ENCODE measurements at regions not wholly inside any gene's neighbourhood (a gene's known extent, or its start where the extent isn't known, plus 50 kb on each side); places are given as distances from the start of the nearest gene placed in this dataset.
"Not testable (repeated sequence)": the region's sequence is repeated elsewhere in the genome, so short reads cannot be mapped to it uniquely, and the experiment has no call there.

GRCh38 chr1:105243411-105243810 is 1493.7 kb downstream of the AMY1C start:
- no peak for DNase-seq

GRCh38 chr1:105243969-105244368 is 1494.3 kb downstream of the AMY1C start:
- DNase-seq: no peak

GRCh38 chr1:105254906-105255305 is 1505.2 kb downstream of the AMY1C start:
- no peak for DNase-seq

GRCh38 chr1:105260001-105260400 is 1510.3 kb downstream of the AMY1C start:
- DNase-seq: no peak

DNA sequence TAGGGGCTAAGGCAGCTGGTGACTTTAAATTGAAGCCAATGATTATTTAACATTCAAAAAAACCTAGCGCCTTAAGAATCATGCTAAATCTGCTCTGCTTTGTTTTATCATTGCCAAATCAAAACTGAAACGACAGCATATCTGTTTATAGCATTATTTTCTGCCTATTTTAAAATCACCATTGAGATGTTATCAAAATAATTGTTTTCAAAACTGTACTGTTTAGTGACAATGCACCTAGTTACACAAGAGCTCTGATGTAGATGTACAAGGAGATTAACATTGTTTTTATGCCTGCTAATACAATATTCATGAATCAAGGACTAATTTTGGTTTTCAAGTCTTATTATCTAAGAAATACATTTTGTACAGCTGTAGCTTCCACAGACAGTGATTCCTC is 1521.3 kb downstream of the AMY1C start:
- DNase-seq: no peak

GRCh38 chr1:105272376-105272775 is 1522.7 kb downstream of the AMY1C start:
- not testable (repeated sequence) for DNase-seq

- DNase-seq: no peak
Measured at GRCh38 chr1:105294838-105295237, 1545.1 kb downstream of the AMY1C start.

DNA sequence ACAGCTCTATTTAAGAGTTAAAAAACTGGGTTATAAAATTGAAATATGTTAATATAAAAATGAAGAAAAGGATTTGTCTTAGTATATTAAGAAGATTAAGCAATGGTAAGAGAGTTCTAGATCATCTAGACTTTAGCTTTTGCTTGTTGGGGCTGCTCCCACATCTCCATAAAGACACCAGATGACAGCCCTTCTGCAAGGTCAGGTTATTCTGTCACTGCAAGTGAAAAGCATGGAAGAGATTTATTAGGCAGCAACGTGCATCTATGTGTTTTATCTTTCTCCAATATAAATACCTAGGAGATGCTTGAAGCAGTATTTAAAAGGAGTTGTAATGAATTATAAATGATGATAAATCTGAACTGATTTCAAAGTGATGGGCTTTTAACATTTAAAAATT is 1560.4 kb downstream of the AMY1C start:
- no peak for DNase-seq

GRCh38 chr1:105317976-105318375 is 1568.3 kb downstream of the AMY1C start:
- DNase-seq: no peak

DNA sequence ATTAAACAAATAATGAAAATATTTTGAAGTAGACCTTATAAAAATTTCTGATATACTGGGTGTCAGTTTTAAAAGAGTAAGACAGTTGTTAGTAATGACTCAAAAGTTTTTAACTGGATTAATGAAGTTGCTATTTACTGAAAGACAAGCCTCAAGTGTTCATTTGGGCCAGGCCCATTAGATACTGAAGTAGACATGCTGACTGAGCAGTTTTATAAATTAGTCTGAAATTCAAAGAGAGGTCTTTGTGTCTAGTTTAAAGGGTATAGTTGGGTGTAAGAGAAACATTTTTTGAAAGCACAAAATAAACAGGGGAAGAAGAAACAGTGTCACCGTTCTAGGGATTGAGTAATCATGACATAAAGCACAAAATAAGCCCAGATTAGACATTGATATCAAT is 1577.2 kb downstream of the AMY1C start:
- DNase-seq: no peak

DNA sequence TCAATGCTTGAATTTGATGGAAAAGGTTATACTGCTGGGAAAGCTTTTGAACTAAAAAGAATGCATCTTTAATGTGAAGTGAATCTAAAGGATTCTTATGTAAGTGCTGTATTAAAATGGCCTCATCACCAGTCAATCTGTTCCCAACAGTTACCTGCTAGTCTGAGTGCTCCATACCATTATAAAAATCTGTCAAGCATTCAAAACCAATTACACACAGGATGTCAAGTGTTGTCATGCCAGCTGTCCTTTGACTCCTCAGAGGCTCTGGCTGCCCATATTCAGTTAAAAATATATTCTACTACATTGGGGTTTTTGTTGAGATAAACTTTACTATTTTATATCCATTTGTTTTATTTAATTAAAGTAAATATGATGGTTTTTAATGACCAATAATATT is 1587.7 kb downstream of the AMY1C start:
- no peak for DNase-seq

DNA sequence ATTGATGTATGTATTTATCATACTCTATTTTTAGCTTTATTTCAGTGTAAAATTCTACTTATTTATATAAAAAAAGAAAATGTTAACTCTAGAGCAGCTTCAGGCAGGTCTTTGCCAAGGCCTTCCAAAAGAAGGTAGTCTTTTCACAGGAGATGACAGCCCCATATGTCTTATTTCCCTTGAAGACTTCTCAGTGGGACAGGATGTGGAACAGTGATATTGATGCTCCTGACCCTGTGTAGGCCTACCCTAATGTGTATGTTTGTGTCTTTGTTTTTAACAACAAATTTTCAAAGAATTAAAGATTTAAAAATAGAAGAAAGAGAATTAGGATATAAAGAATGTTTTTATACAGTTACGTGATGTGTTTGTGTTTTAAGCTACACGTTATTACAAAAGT is 1593.6 kb downstream of the AMY1C start:
- DNase-seq: no peak

DNA sequence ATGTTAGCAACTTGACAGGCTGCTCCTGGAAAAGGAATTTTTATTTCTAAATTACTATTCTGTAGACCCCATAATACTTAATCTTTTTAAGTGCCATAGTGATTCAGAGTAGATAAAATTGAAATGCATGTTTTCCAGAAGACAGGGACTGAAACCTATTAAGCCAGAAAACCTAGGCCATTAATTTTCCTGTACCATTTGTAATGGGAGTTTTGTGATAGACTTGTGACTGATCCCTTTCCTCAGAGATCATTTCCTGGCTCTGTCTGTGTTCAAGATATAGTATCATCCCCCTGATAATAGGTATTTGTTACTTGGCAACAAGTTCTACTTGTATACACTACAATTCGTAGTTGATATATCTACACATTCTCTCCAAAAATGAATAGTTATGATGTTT is 1609.8 kb downstream of the AMY1C start:
- DNase-seq: no peak

DNA sequence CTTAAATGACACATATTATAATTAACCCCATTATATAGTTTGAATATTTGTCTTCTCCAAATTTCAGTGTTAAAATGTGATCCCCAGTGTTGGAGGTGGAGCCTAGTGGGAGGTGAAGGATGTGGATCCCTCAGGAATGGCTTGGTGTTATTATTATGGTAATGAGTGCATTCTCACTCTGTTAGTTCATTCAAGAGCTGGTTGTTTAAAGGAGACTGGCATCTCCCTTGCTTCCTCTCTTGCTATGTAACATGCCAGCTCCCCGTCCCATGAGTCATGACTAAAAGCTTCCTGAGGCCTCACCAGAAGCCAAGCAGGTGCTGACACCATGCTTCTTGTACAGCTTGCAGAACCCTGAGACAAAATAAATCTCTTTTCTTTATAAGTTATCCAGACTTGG is 1612.7 kb downstream of the AMY1C start:
- no peak for DNase-seq

- no peak for DNase-seq
Measured at GRCh38 chr1:105368446-105368845, 1618.7 kb downstream of the AMY1C start.

DNA sequence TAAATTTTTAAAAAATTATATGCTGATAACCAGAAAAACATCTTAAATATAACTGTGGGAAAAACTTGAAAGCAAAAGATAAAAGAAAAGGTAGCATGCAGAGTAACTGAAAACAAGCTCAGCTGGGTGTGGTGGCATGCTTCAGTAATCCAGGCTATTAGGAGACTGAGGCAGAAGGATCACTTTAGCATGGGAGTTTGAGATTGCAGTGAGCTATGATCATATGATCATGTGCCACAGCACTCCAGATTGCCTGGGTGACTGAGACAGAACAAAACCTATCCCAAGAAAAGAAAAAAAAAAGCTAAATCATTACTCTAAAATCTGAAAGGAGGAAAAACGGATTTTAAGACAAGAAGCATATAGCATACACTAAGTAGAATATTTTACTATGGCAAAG is 1624.0 kb downstream of the AMY1C start:
- DNase-seq: no peak

DNA sequence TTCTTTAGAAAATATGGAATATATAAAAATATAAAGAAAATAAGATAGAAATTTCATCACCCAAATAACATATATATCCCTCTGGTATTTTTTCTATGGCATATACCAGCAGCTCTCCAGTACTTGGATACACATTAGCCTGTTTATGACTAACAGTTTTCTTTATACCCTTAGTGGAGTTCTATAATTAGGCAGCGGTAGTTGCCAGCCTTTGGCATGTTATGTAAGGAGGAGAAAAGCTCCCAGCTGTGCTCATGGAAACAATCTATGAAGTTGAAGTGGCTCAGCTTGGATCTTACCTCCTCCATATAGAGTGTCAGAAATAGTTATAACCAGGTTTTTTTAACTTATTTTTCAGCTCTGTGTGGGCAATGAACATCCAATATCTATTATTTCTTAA is 1636.8 kb downstream of the AMY1C start:
- no peak for DNase-seq

DNA sequence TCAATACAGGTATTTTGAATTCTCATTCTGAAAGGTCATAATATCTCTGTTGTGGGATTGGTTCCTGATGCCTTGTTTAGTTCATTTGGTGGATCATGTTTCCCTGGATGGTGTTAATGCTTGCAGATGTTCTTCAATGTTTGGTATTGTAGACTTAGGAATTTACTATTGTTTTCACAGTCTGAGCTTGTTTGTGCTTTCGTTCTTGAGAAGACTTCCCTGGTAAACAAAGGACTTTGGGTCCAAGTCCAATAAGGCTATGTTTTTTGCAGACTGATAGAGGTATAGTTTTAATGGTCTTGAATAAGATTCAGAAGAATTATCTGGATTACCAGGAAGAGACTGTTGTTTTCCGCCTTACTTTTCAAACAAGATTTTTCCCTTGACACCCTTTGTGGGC is 1646.3 kb downstream of the AMY1C start:
- no peak for DNase-seq

DNA sequence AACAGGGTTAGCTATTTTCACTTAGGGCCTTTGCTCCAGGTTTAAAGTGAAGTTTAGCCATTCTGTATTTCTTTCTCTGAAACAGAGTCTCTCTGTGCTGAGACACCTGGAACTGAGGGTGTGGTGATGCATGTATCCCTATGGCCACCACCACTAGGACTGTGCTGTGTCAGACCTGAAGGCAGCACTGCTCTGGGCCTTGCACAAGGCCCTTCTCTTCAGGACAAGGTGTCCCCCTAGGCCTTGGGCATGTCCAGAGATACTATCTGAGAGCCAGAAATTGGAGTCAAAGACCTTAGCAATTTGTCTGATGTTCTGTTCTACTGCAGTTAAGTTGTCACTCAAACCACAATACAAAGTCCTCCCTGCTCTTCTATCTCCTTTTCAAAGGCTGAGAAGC is 1649.2 kb downstream of the AMY1C start:
- no peak for DNase-seq

- no peak for DNase-seq
Measured at GRCh38 chr1:105399716-105400115, 1650.0 kb downstream of the AMY1C start.

DNA sequence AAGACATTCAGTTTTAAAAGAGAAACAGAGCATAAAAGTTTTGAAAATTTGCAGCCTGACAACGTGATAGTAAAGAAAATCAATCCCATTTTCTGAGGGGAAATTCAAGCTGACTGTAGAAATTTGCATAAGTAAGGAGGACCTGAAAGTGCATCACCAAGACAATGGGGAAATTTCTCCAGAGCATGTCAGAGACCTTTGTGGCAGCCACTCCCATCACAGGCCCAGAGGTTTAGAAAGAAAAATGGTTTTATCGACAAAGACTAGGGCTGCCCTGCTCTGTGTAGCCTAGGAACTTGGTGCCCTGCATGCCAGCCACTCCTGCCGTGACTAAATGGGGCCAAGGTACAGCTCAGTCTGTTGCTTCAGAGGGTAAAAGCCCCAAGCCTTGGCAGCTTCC is 1640.2 kb upstream of the PRMT6 start:
- DNase-seq: no peak

DNA sequence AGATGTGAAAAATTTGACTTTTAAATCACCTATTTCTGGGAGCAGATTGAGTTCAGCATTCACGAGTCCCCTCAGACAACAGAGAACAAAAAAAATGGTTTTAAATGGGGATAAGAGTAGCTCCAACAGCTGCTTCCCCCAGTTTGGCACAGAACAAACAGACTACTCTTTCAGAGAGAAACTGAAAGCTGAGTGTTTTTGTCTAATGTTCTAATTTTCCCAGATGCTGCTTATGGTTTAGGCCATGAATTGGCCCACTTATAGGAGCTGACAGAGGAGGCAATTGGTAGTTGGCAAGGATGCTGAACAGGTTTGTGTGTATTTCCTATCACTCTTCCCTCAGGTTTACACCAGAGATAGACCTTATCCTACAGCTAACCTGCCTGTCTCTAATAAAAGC is 1637.4 kb upstream of the PRMT6 start:
- no peak for DNase-seq

- DNase-seq: no peak
Measured at GRCh38 chr1:105427543-105427942, 1628.9 kb upstream of the PRMT6 start.

GRCh38 chr1:105436589-105437259 is 1619.8 kb upstream of the PRMT6 start:
- no peak for DNase-seq

GRCh38 chr1:105437847-105438246 is 1618.6 kb upstream of the PRMT6 start:
- no peak for DNase-seq

DNA sequence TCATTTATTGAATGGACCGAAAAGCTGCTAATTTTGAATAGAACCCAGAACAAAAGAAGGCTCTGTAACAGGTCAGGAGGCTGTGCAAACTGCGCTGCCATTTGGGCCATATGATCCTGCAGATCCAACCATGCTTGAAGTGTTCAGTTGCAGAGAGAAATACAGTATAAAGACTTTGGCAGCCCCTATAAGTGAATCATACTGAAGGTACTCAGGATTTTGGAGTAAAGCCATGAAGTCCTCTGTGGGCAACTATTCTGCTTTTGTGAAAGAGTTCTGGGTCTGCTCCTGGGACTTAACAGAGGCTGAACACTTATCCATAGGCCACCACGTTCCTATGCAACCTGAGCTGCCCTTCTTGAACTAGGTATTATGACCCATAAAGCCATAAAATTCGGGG is 1613.6 kb upstream of the PRMT6 start:
- DNase-seq: no peak
